ENCODE measurements at regions not wholly inside any gene's neighbourhood (a gene's known extent, or its start where the extent isn't known, plus 50 kb on each side); places are given as distances from the start of the nearest gene placed in this dataset.

DNA sequence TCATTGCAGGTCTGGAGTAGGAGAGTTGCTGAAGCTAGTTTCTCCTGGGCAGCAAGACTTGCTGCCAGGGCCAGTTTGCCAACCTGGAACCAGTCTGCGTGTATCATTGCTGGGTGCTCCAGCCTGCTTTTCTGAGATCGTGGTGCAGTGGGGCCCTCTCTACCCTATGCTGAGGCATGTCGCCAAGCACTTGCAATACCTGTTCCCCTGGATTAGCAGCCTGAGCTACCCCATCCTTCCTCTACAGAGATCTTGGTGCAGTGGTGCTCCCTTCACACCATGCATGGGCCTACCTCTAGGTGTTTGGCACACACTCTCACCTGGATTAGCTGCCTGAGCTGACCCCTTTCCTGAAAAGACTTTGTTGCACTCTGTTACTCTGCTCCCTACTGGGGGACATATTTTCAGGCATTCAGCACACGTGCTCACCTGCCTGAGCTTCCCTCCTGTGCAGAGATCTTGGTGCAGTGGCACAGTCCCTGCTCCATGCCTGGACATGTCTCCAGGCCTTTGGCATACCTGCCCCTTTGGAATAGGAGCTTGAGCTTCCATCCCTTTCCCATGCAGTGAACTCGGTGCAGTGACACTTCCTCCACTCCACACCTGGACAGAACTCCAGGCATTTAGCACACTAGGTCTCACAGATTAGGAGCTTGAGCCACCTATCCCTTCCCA, 133.7 kb upstream of the CXCL13 start:
- ChIA-PET CTCF (ENCODE audit: unreplicated experiment) (no interaction called here), POLR2A (interaction anchor here (0.5 to 1.0 kb wide), 2 partner anchors 8 to 1722 kb away, joined by 3 read pairs; no protein-coding TSS in a partner anchor)
- H4K20me1 ChIP-seq (ENCODE audit: insufficient read depth, low read length) = no peaks in the 10 kb centered on the region
- no peak overlapping the region for H3K4me2 ChIP-seq (ENCODE audit: low read length)
- H3K9me3 ChIP-seq (ENCODE audit: low read length) = no peaks in the 10 kb centered on the region
- H3K9me2 ChIP-seq (ENCODE audit: insufficient read depth, low read length) = no peaks in the 10 kb centered on the region
- H3K27ac ChIP-seq (ENCODE audit: low read depth, low read length, poor library complexity, severe bottlenecking) = no peak overlapping the region
- no peak overlapping the region for H2AFZ ChIP-seq (ENCODE audit: low read length)
- H3K4me3 ChIP-seq (ENCODE audit: low read depth, low read length, poor library complexity, severe bottlenecking) = no peak overlapping the region
- no peaks in the 10 kb centered on the region for H3K4me1 ChIP-seq (ENCODE audit: insufficient read depth, low read length, poor library complexity, severe bottlenecking)
- TF ChIP-seq, protein P1, sequence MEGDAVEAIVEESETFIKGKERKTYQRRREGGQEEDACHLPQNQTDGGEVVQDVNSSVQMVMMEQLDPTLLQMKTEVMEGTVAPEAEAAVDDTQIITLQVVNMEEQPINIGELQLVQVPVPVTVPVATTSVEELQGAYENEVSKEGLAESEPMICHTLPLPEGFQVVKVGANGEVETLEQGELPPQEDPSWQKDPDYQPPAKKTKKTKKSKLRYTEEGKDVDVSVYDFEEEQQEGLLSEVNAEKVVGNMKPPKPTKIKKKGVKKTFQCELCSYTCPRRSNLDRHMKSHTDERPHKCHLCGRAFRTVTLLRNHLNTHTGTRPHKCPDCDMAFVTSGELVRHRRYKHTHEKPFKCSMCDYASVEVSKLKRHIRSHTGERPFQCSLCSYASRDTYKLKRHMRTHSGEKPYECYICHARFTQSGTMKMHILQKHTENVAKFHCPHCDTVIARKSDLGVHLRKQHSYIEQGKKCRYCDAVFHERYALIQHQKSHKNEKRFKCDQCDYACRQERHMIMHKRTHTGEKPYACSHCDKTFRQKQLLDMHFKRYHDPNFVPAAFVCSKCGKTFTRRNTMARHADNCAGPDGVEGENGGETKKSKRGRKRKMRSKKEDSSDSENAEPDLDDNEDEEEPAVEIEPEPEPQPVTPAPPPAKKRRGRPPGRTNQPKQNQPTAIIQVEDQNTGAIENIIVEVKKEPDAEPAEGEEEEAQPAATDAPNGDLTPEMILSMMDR (conservative IDR thresholded peaks at IDR 0.05; ENCODE audit: low read length) = no peak
- TF ChIP-seq EZH2phosphoT487 (IDR thresholded peaks at IDR 0.05; ENCODE audit: borderline replicate concordance, low read depth, low read length) = no peak
- intact Hi-C loops (cut with micrococcal nuclease; ENCODE audit: unreplicated experiment) = loop anchor here (10.0 kb wide), 1 partner anchor 227 kb away; no protein-coding TSS in a partner anchor
- DNase-seq (ENCODE audit: low spot score) = no peak
- H3K36me3 ChIP-seq (ENCODE audit: insufficient read depth, low read length) = no peaks in the 10 kb centered on the region
- no peaks in the 10 kb centered on the region for H3K79me2 ChIP-seq (ENCODE audit: insufficient read depth, low read depth, low read length)
- no TSS peak for BruUV-seq (replicated peaks)

DNA sequence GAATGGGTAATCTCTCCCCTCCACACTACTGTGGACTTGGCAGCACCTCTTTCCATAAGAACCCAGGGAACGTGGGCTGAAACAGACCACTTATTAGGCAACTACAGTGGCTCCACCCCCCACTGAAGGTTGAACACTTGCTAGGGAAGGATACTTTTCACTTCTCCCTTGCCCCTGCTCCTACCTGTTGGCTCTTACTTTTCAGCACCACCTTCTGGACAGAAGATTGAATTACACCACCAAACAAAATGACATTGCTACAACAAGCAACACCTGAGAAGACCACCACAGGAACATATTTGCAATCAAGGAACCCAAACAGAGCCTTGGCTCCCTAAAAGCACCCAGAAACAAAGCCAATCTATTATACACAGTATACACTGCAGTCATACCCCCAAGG, 132.1 kb upstream of the CXCL13 start:
- no peak overlapping the region for H3K4me3 ChIP-seq (ENCODE audit: low read depth, low read length, poor library complexity, severe bottlenecking)
- H2AFZ ChIP-seq (ENCODE audit: low read length) = no peak overlapping the region
- H3K4me2 ChIP-seq (ENCODE audit: low read length) = no peak overlapping the region
- H3K79me2 ChIP-seq (ENCODE audit: insufficient read depth, low read depth, low read length) = no peaks in the 10 kb centered on the region
- no peaks in the 10 kb centered on the region for H3K36me3 ChIP-seq (ENCODE audit: insufficient read depth, low read length)
- TF ChIP-seq, protein P1 (conservative IDR thresholded peaks at IDR 0.05; ENCODE audit: low read length) = peak; percentile 78
- TF ChIP-seq EZH2phosphoT487 (IDR thresholded peaks at IDR 0.05; ENCODE audit: borderline replicate concordance, low read depth, low read length) = no peak
- no peaks in the 10 kb centered on the region for H3K9me3 ChIP-seq (ENCODE audit: low read length)
- ChIA-PET POLR2A (interaction anchor here (0.5 kb wide), 1 partner anchor 620 kb away, joined by 6 read pairs; no protein-coding TSS in a partner anchor), CTCF (ENCODE audit: unreplicated experiment) (interaction anchor here (1.3 kb wide), 1 partner anchor 107 kb away, joined by 3 read pairs; no protein-coding TSS in a partner anchor)
- no peak overlapping the region for H3K27ac ChIP-seq (ENCODE audit: low read depth, low read length, poor library complexity, severe bottlenecking)
- H3K9me2 ChIP-seq (ENCODE audit: insufficient read depth, low read length) = no peaks in the 10 kb centered on the region
- DNase-seq (ENCODE audit: low spot score) = peak; percentile 36
- no peaks in the 10 kb centered on the region for H4K20me1 ChIP-seq (ENCODE audit: insufficient read depth, low read length)
- intact Hi-C loops (cut with micrococcal nuclease; ENCODE audit: unreplicated experiment) = loop anchor here (10.0 kb wide), 1 partner anchor 229 kb away; no protein-coding TSS in a partner anchor
- no TSS peak for BruUV-seq (replicated peaks)
- H3K4me1 ChIP-seq (ENCODE audit: insufficient read depth, low read length, poor library complexity, severe bottlenecking) = no peaks in the 10 kb centered on the region

DNA sequence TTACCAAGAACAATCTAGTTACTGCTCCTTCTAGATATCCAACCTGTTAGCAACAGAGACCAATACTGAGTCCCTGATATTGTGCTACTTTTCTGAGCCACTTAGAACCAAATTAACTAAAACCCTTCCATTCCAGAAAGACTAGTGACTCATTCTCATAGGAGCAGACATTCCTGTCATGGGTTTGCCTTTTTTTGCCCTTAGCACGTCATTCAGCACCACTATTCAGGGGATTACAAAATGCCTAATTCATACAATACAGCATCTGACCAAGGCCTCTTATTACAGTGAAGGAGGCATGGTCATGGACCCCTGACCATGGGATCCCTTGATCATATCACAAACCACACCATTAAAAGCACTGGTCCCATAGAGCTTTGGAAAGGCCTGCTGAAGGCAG, 123.8 kb upstream of the CXCL13 start:
- no peak for TF ChIP-seq EZH2phosphoT487 (IDR thresholded peaks at IDR 0.05; ENCODE audit: borderline replicate concordance, low read depth, low read length)
- TF ChIP-seq, protein P1 (conservative IDR thresholded peaks at IDR 0.05; ENCODE audit: low read length) = no peak
- DNase-seq (ENCODE audit: low spot score) = no peak
- Histone ChIP-seq H3K9me3 (ENCODE audit: low read length) (no peaks in the 10 kb centered on the region), H3K79me2 (ENCODE audit: insufficient read depth, low read depth, low read length) (no peaks in the 10 kb centered on the region), H3K27ac (ENCODE audit: low read depth, low read length, poor library complexity, severe bottlenecking) (no peak overlapping the region), H4K20me1 (ENCODE audit: insufficient read depth, low read length) (no peaks in the 10 kb centered on the region), H3K4me2 (ENCODE audit: low read length) (no peak overlapping the region), H3K4me1 (ENCODE audit: insufficient read depth, low read length, poor library complexity, severe bottlenecking) (no peaks in the 10 kb centered on the region), H2AFZ (ENCODE audit: low read length) (no peak overlapping the region), H3K4me3 (ENCODE audit: low read depth, low read length, poor library complexity, severe bottlenecking) (no peak overlapping the region), H3K36me3 (ENCODE audit: insufficient read depth, low read length) (no peaks in the 10 kb centered on the region), H3K9me2 (ENCODE audit: insufficient read depth, low read length) (no peaks in the 10 kb centered on the region)
- ChIA-PET POLR2A (no interaction called here), CTCF (ENCODE audit: unreplicated experiment) (no interaction called here)
- intact Hi-C loops (cut with micrococcal nuclease; ENCODE audit: unreplicated experiment) = no loop called here
- BruUV-seq (replicated peaks) = no TSS peak

Data from OCI-LY7 (cell line).